Astrocyte (in vitro differentiated cells and primary cell): ENCODE measurements at regions not wholly inside any gene's neighbourhood (a gene's known extent, or its start where the extent isn't known, plus 50 kb on each side); places are given as distances from the start of the nearest gene placed in this dataset.

ENCODE experiments used
- EZH2 ChIP-seq: IDR thresholded peaks from 2 replicates; pipeline ENCODE4 v1.6.1; 2012; ENCODE audit warnings: mild to moderate bottlenecking, low read length, inconsistent platforms; ENCODE audit not compliant: insufficient read depth
- TF ChIP-seq, protein P1 (sequence below): IDR thresholded peaks from 2 replicates; pipeline ENCODE4 v1.5.1; 2011; ENCODE audit warnings: low read depth, mild to moderate bottlenecking, inconsistent platforms, low read length, moderate library complexity; ENCODE audit not compliant: insufficient read depth

DNA sequence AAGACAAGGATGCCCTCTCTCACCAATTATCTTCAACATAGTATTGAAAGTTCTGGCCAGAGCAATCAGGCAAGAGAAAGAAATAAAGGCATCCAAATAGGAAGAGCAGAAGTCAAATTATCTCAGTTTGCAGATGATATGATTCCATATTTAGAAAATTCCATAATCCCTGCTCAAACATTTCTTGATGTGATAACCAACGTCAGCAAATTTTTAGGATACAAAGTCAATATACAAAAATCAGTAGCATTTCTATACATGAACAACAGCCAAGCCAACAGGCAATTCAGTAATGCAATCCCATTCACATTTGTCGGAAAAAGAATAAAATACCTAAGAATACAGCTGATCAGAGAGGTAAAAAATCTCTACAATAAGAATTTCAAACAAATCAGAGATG, 969.7 kb upstream of the USP15 start:
- TF ChIP-seq, protein P1, sequence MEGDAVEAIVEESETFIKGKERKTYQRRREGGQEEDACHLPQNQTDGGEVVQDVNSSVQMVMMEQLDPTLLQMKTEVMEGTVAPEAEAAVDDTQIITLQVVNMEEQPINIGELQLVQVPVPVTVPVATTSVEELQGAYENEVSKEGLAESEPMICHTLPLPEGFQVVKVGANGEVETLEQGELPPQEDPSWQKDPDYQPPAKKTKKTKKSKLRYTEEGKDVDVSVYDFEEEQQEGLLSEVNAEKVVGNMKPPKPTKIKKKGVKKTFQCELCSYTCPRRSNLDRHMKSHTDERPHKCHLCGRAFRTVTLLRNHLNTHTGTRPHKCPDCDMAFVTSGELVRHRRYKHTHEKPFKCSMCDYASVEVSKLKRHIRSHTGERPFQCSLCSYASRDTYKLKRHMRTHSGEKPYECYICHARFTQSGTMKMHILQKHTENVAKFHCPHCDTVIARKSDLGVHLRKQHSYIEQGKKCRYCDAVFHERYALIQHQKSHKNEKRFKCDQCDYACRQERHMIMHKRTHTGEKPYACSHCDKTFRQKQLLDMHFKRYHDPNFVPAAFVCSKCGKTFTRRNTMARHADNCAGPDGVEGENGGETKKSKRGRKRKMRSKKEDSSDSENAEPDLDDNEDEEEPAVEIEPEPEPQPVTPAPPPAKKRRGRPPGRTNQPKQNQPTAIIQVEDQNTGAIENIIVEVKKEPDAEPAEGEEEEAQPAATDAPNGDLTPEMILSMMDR = no peak
- TF ChIP-seq EZH2 = no peak
